HCT116 (cell line): ENCODE measurements at regions not wholly inside any gene's neighbourhood (a gene's known extent, or its start where the extent isn't known, plus 50 kb on each side); places are given as distances from the start of the nearest gene placed in this dataset.

Experiments
- ATAC-seq: fragments of 200-7000 bp; cut with Tn5 transposase; 2 replicates; pipeline ENCODE4 v1.9.1; 2020; ENCODE audit warnings: mild to moderate bottlenecking, moderate library complexity
- BruUV-seq: library from RNA; stranded (reverse); fragments of 400-500 nt; replicated peaks from 2 replicates; lab custom pipeline; 2021; lab: Mats Ljungman, UMichigan
- CTCF ChIA-PET: fragments of 300-600 bp; sonication (Branson Sonifier 250); formaldehyde crosslinking; loops from one replicate; lab custom pipeline; 2021; ENCODE audit warnings: antibody characterized with exemption; lab: Charles Lee
- POLR2A ChIA-PET: fragments of 300-600, 350-600 bp; sonication (Branson Sonifier 250); formaldehyde crosslinking; loops from one replicate; lab custom pipeline; 2021; ENCODE audit warnings: antibody characterized with exemption; lab: Charles Lee
- RAD21 ChIA-PET, 2 experiments: fragments of 300-600 bp; sonication (Branson Sonifier 250); formaldehyde crosslinking; loops; one replicate each; lab custom pipeline; 2023; ENCODE audit warnings: low total read pairs in 2 of 2; ENCODE audit not compliant: uncharacterized antibody in 2 of 2, unreplicated experiment in 2 of 2, low non-redundant PET in 1 of 2; lab: Charles Lee
- DNase-seq: peaks from one replicate; pipeline ENCODE4 v3.0.0-alpha.2; 2010; ENCODE audit warnings: low read depth, low spot score
- H2AFZ ChIP-seq: fragments of 200-600 bp; shearing (Covaris generic), sonication (generic); 2 replicates; pipeline ENCODE4 v1.6.1; 2017; ENCODE audit warnings: low read depth, mixed run types, mixed read lengths, antibody characterized with exemption, low read length; ENCODE audit not compliant: poor library complexity, severe bottlenecking
- H3K27ac ChIP-seq: 2 replicates; pipeline ENCODE4 v1.5.1; 2012; ENCODE audit warnings: low read depth, low read length
- H3K27me3 ChIP-seq: fragments of 200-600 bp; sonication (generic); 2 replicates; pipeline ENCODE4 v1.6.1; 2016; ENCODE audit warnings: mixed run types, low read length, mixed read lengths; ENCODE audit not compliant: insufficient read depth
- H3K36me3 ChIP-seq, 2 experiments: fragments of 200-500 bp in 1 of 2; fragments of 200-600 bp in 1 of 2; sonication (Bioruptor generic) in 1 of 2; sonication (generic) in 1 of 2; 2 replicates each; pipeline versions ENCODE4 v1.5.1 to v1.6.1; 2014 to 2016; ENCODE audit warnings: low read length in 2 of 2, inconsistent platforms in 1 of 2, mixed read lengths in 1 of 2, mixed run types in 1 of 2; ENCODE audit not compliant: insufficient read depth in 2 of 2, control insufficient read depth in 1 of 2
- H3K4me1 ChIP-seq, 2 experiments: fragments of 200-600 bp in 1 of 2; sonication (generic) in 1 of 2; 2 replicates each; pipeline versions ENCODE4 v1.5.1 to v1.6.1; 2012 to 2017; ENCODE audit warnings: low read length in 2 of 2, inconsistent platforms in 1 of 2, mild to moderate bottlenecking in 1 of 2, mixed read lengths in 1 of 2, mixed run types in 1 of 2, moderate library complexity in 1 of 2; ENCODE audit not compliant: insufficient read depth in 2 of 2, control insufficient read depth in 1 of 2
- H3K4me2 ChIP-seq: fragments of 200-600 bp; sonication (generic); 2 replicates; pipeline ENCODE4 v1.6.1; 2017; ENCODE audit warnings: mixed run types, low read length, mixed read lengths
- H3K4me3 ChIP-seq, 2 experiments: fragments of 200-600 bp in 1 of 2; sonication (generic) in 1 of 2; replicated peaks in 1 of 2; 2 replicates each; pipeline ENCODE4 v1.5.1; 2011 to 2016; ENCODE audit warnings: low read length in 2 of 2, control low read depth in 1 of 2, low read depth in 1 of 2, mild to moderate bottlenecking in 1 of 2, mixed read lengths in 1 of 2, mixed run types in 1 of 2
- H3K79me2 ChIP-seq: fragments of 200-600 bp; sonication (generic); 2 replicates; pipeline ENCODE4 v1.6.1; 2017; ENCODE audit warnings: mild to moderate bottlenecking, mixed run types, low read length, moderate library complexity, mixed read lengths; ENCODE audit not compliant: insufficient read depth
- H3K9ac ChIP-seq: fragments of 200-600 bp; sonication (generic); 2 replicates; pipeline ENCODE4 v1.6.1; 2016; ENCODE audit warnings: low read length, mixed read lengths
- H3K9me2 ChIP-seq: fragments of 200-600 bp; sonication (generic), shearing (Covaris generic); 2 replicates; pipeline ENCODE4 v1.6.1; 2017; ENCODE audit warnings: mixed run types, mild to moderate bottlenecking, moderate library complexity; ENCODE audit not compliant: insufficient read depth
- H3K9me3 ChIP-seq, 2 experiments: fragments of 200-500 bp in 1 of 2; fragments of 200-600 bp in 1 of 2; sonication (Bioruptor generic) in 1 of 2; sonication (generic) in 1 of 2; 2 replicates each; pipeline ENCODE4 v1.6.1; 2014 to 2017; ENCODE audit warnings: low read length in 2 of 2, mixed read lengths in 2 of 2, inconsistent platforms in 1 of 2, low read depth in 1 of 2, mild to moderate bottlenecking in 1 of 2, mixed run types in 1 of 2, moderate library complexity in 1 of 2; ENCODE audit not compliant: control insufficient read depth in 1 of 2, insufficient read depth in 1 of 2
- H4K20me1 ChIP-seq: fragments of 200-600 bp; sonication (generic), shearing (Covaris generic); 2 replicates; pipeline ENCODE4 v1.6.1; 2017; ENCODE audit warnings: mixed run types, mild to moderate bottlenecking, moderate library complexity; ENCODE audit not compliant: insufficient read depth
- CBX3 ChIP-seq: IDR thresholded peaks from 2 replicates; pipeline ENCODE4 v1.6.1; 2012; ENCODE audit warnings: low read depth
- CEBPB ChIP-seq: IDR thresholded peaks from 2 replicates; pipeline ENCODE4 v1.6.1; 2012; ENCODE audit warnings: low read depth
- FOSL1 ChIP-seq: IDR thresholded peaks from 2 replicates; pipeline ENCODE4 v1.6.1; 2012; ENCODE audit warnings: low read depth
- POLR2AphosphoS5 ChIP-seq: IDR thresholded peaks from 2 replicates; pipeline ENCODE4 v1.6.1; 2011; ENCODE audit warnings: mild to moderate bottlenecking, low read depth, low read length, moderate library complexity
- REST ChIP-seq: IDR thresholded peaks from 2 replicates; pipeline ENCODE4 v1.6.1; 2012; ENCODE audit warnings: low read depth
- SIN3A ChIP-seq: IDR thresholded peaks from 2 replicates; pipeline ENCODE4 v1.6.1; 2012; ENCODE audit warnings: low read depth
- ZNF274 ChIP-seq: fragments of 200-500 bp; sonication (Bioruptor generic); IDR thresholded peaks from 2 replicates; pipeline ENCODE4 v1.6.1; 2014; ENCODE audit warnings: mild to moderate bottlenecking, low read depth, low read length, inconsistent platforms
- intact Hi-C: fragments of 100-400 bp; cut with micrococcal nuclease; formaldehyde crosslinking; loops from 2 replicates; pipeline ENCODE4 v1.10.0; 2022
- TF ChIP-seq, protein P1 (sequence below): IDR thresholded peaks from 2 replicates; pipeline ENCODE4 v1.6.1; 2012

- Histone ChIP-seq H3K9me2 (no peaks in the 10 kb centered on the region), H3K4me2 (no peak overlapping the region), H4K20me1 (no peaks in the 10 kb centered on the region), H3K36me3 (no peaks in the 10 kb centered on the region), H3K9me3 (peaks cover 0 to 3% of the 10 kb centered on the region in 2 experiments; a peak in 2 of 4 replicates), H3K27me3 (no peaks in the 10 kb centered on the region), H3K79me2 (no peaks in the 10 kb centered on the region), H3K9ac (no peak overlapping the region), H2AFZ (no peak overlapping the region), H3K27ac (no peak overlapping the region), H3K4me3 (no peak overlapping the region), H3K4me1 (no peaks in the 10 kb centered on the region)
- CTCF ChIA-PET: no interaction called here
- RAD21 ChIA-PET: no interaction called here
- POLR2A ChIA-PET: no interaction called here
- no peak for TF ChIP-seq FOSL1
- no peak for TF ChIP-seq CBX3
- TF ChIP-seq CEBPB: no peak
- TF ChIP-seq, protein P1, sequence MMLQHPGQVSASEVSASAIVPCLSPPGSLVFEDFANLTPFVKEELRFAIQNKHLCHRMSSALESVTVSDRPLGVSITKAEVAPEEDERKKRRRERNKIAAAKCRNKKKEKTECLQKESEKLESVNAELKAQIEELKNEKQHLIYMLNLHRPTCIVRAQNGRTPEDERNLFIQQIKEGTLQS: no peak
- TF ChIP-seq ZNF274: no peak
- TF ChIP-seq POLR2AphosphoS5: no peak
- no peak for TF ChIP-seq SIN3A
- TF ChIP-seq REST: no peak
- ATAC-seq: no peak
- intact Hi-C loops: no loop called here
- no TSS peak for BruUV-seq
- no peak for DNase-seq
Observed at GRCh38 chr11:96815236-96815635, 425.4 kb downstream of the JRKL start.
